ENCODE measurements at regions not wholly inside any gene's neighbourhood (a gene's known extent, or its start where the extent isn't known, plus 50 kb on each side); places are given as distances from the start of the nearest gene placed in this dataset.
"Not testable (repeated sequence)": the region's sequence is repeated elsewhere in the genome, so short reads cannot be mapped to it uniquely, and the experiment has no call there.

- no peak overlapping the region for H3K4me3 Mint-ChIP-seq
- DNase-seq: no peak
- H3K9me3 Mint-ChIP-seq: peaks cover 6% of the 10 kb centered on the region
- CTCF ChIA-PET: no interaction called here
- no peak overlapping the region for H3K27ac Mint-ChIP-seq
- H3K27me3 Mint-ChIP-seq (ENCODE audit: low read depth): no peaks in the 10 kb centered on the region
- intact Hi-C loops (cut with micrococcal nuclease): no loop called here
- H3K36me3 Mint-ChIP-seq (ENCODE audit: low read depth): no peaks in the 10 kb centered on the region
- no peaks in the 10 kb centered on the region for H3K4me1 Mint-ChIP-seq (ENCODE audit: low read depth)
Observed at GRCh38 chr2:154507186-154507585, 191.3 kb upstream of the KCNJ3 start.

- Mint-ChIP-seq H3K4me1 (ENCODE audit: low read depth) (no peaks in the 10 kb centered on the region), H3K9me3 (no peaks in the 10 kb centered on the region), H3K36me3 (ENCODE audit: low read depth) (no peaks in the 10 kb centered on the region), H3K4me3 (no peak overlapping the region), H3K27ac (no peak overlapping the region), H3K27me3 (ENCODE audit: low read depth) (no peaks in the 10 kb centered on the region)
- intact Hi-C loops (cut with micrococcal nuclease): no loop called here
- no peak for DNase-seq
- CTCF ChIA-PET: interaction anchor here (0.7 kb wide), 1 partner anchor 13 kb away, joined by 4 read pairs; no protein-coding TSS in a partner anchor
Observed at GRCh38 chr2:154518872-154519271, 179.6 kb upstream of the KCNJ3 start.

- H3K4me1 Mint-ChIP-seq (ENCODE audit: low read depth); intact Hi-C loops (cut with micrococcal nuclease); H3K9me3 Mint-ChIP-seq; H3K27me3 Mint-ChIP-seq (ENCODE audit: low read depth); CTCF ChIA-PET; H3K36me3 Mint-ChIP-seq (ENCODE audit: low read depth); H3K4me3 Mint-ChIP-seq; DNase-seq; H3K27ac Mint-ChIP-seq: not testable (repeated sequence)
Observed at GRCh38 chr2:154520951-154521350, 177.5 kb upstream of the KCNJ3 start.

- Mint-ChIP-seq H3K27me3 (ENCODE audit: low read depth) (no peaks in the 10 kb centered on the region), H3K36me3 (ENCODE audit: low read depth) (no peaks in the 10 kb centered on the region), H3K27ac (no peak overlapping the region), H3K4me3 (no peak overlapping the region), H3K4me1 (ENCODE audit: low read depth) (no peaks in the 10 kb centered on the region), H3K9me3 (no peaks in the 10 kb centered on the region)
- CTCF ChIA-PET: no interaction called here
- intact Hi-C loops (cut with micrococcal nuclease): no loop called here
- DNase-seq: no peak
Observed at GRCh38 chr2:154526234-154526633, 172.3 kb upstream of the KCNJ3 start.

DNA sequence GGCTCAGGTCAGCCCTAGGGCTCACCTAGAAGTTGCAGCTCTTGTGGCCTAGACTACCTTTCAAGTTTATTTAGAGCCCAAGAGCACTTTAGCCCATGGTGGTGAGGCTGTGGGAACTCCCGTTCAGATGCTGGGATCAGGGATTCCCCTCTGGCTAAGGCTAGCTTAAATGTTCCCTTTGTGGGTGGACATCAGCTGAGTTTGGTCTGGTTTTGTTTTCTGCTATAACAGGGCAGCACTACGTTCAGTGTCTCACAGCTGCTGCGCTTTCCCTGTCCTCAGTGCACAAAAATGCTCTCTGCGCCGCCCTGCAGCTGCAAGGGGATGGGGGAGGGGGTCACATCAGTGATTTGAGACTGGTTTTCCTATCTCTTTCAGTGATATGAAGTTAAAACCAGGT, 170.5 kb upstream of the KCNJ3 start:
- H3K4me3 Mint-ChIP-seq: no peak overlapping the region
- CTCF ChIA-PET: no interaction called here
- H3K27ac Mint-ChIP-seq: no peak overlapping the region
- no peak for DNase-seq
- no peaks in the 10 kb centered on the region for H3K27me3 Mint-ChIP-seq (ENCODE audit: low read depth)
- no peaks in the 10 kb centered on the region for H3K36me3 Mint-ChIP-seq (ENCODE audit: low read depth)
- H3K9me3 Mint-ChIP-seq: no peaks in the 10 kb centered on the region
- intact Hi-C loops (cut with micrococcal nuclease): no loop called here
- no peaks in the 10 kb centered on the region for H3K4me1 Mint-ChIP-seq (ENCODE audit: low read depth)

- H3K4me1 Mint-ChIP-seq (ENCODE audit: low read depth): no peaks in the 10 kb centered on the region
- H3K9me3 Mint-ChIP-seq: no peaks in the 10 kb centered on the region
- intact Hi-C loops (cut with micrococcal nuclease): no loop called here
- CTCF ChIA-PET: interaction anchor here (0.6 kb wide), 1 partner anchor 13 kb away, joined by 4 read pairs; no protein-coding TSS in a partner anchor
- H3K4me3 Mint-ChIP-seq: no peak overlapping the region
- H3K27me3 Mint-ChIP-seq (ENCODE audit: low read depth): no peaks in the 10 kb centered on the region
- no peaks in the 10 kb centered on the region for H3K36me3 Mint-ChIP-seq (ENCODE audit: low read depth)
- no peak for DNase-seq
- H3K27ac Mint-ChIP-seq: no peak overlapping the region
Observed at GRCh38 chr2:154532004-154532403, 166.5 kb upstream of the KCNJ3 start.

GRCh38 chr2:154532763-154533162, 165.7 kb upstream of the KCNJ3 start:
- H3K27me3 Mint-ChIP-seq (ENCODE audit: low read depth): no peaks in the 10 kb centered on the region
- H3K27ac Mint-ChIP-seq: no peak overlapping the region
- no peak for DNase-seq
- no peaks in the 10 kb centered on the region for H3K9me3 Mint-ChIP-seq
- no peaks in the 10 kb centered on the region for H3K36me3 Mint-ChIP-seq (ENCODE audit: low read depth)
- CTCF ChIA-PET: no interaction called here
- intact Hi-C loops (cut with micrococcal nuclease): no loop called here
- no peaks in the 10 kb centered on the region for H3K4me1 Mint-ChIP-seq (ENCODE audit: low read depth)
- H3K4me3 Mint-ChIP-seq: no peak overlapping the region

GRCh38 chr2:154533300-154533940, 165.1 kb upstream of the KCNJ3 start:
- Mint-ChIP-seq H3K9me3 (no peaks in the 10 kb centered on the region), H3K27ac (no peak overlapping the region), H3K4me1 (ENCODE audit: low read depth) (no peaks in the 10 kb centered on the region), H3K36me3 (ENCODE audit: low read depth) (no peaks in the 10 kb centered on the region), H3K4me3 (no peak overlapping the region), H3K27me3 (ENCODE audit: low read depth) (no peaks in the 10 kb centered on the region)
- no peak for DNase-seq
- intact Hi-C loops (cut with micrococcal nuclease): no loop called here
- CTCF ChIA-PET: no interaction called here

- Mint-ChIP-seq H3K9me3 (no peaks in the 10 kb centered on the region), H3K4me1 (ENCODE audit: low read depth) (no peaks in the 10 kb centered on the region), H3K27me3 (ENCODE audit: low read depth) (no peaks in the 10 kb centered on the region), H3K4me3 (no peak overlapping the region), H3K36me3 (ENCODE audit: low read depth) (no peaks in the 10 kb centered on the region), H3K27ac (no peak overlapping the region)
- CTCF ChIA-PET: interaction anchor here (0.7 kb wide), 1 partner anchor 85 kb away, joined by 3 read pairs; no protein-coding TSS in a partner anchor
- intact Hi-C loops (cut with micrococcal nuclease): no loop called here
- no peak for DNase-seq
Observed at GRCh38 chr2:154537024-154537423, 161.5 kb upstream of the KCNJ3 start.

GRCh38 chr2:154537843-154538450, 160.5 kb upstream of the KCNJ3 start:
- H3K27ac Mint-ChIP-seq: no peak overlapping the region
- no peaks in the 10 kb centered on the region for H3K4me1 Mint-ChIP-seq (ENCODE audit: low read depth)
- no peaks in the 10 kb centered on the region for H3K36me3 Mint-ChIP-seq (ENCODE audit: low read depth)
- CTCF ChIA-PET: interaction anchor here (0.7 kb wide), 1 partner anchor 86 kb away, joined by 3 read pairs; no protein-coding TSS in a partner anchor
- no peaks in the 10 kb centered on the region for H3K9me3 Mint-ChIP-seq
- no peak overlapping the region for H3K4me3 Mint-ChIP-seq
- H3K27me3 Mint-ChIP-seq (ENCODE audit: low read depth): no peaks in the 10 kb centered on the region
- DNase-seq: no peak
- intact Hi-C loops (cut with micrococcal nuclease): no loop called here

GRCh38 chr2:154546341-154546740, 152.2 kb upstream of the KCNJ3 start:
- no peak for DNase-seq
- intact Hi-C loops (cut with micrococcal nuclease): no loop called here
- Mint-ChIP-seq H3K4me1 (ENCODE audit: low read depth) (no peaks in the 10 kb centered on the region), H3K36me3 (ENCODE audit: low read depth) (no peaks in the 10 kb centered on the region), H3K9me3 (peaks cover 12% of the 10 kb centered on the region), H3K4me3 (no peak overlapping the region), H3K27ac (no peak overlapping the region), H3K27me3 (ENCODE audit: low read depth) (no peaks in the 10 kb centered on the region)
- CTCF ChIA-PET: no interaction called here

GRCh38 chr2:154549869-154550268, 148.6 kb upstream of the KCNJ3 start:
- Mint-ChIP-seq H3K4me3 (no peak overlapping the region), H3K27me3 (ENCODE audit: low read depth) (no peaks in the 10 kb centered on the region), H3K9me3 (peaks cover 10% of the 10 kb centered on the region), H3K27ac (no peak overlapping the region), H3K4me1 (ENCODE audit: low read depth) (no peaks in the 10 kb centered on the region), H3K36me3 (ENCODE audit: low read depth) (no peaks in the 10 kb centered on the region)
- intact Hi-C loops (cut with micrococcal nuclease): no loop called here
- CTCF ChIA-PET: interaction anchor here (1.1 kb wide), 1 partner anchor 13 kb away, joined by 4 read pairs; no protein-coding TSS in a partner anchor
- no peak for DNase-seq

- Mint-ChIP-seq H3K9me3 (peaks cover 3% of the 10 kb centered on the region), H3K27me3 (ENCODE audit: low read depth) (no peaks in the 10 kb centered on the region), H3K4me1 (ENCODE audit: low read depth) (no peaks in the 10 kb centered on the region), H3K4me3 (no peak overlapping the region), H3K27ac (no peak overlapping the region), H3K36me3 (ENCODE audit: low read depth) (no peaks in the 10 kb centered on the region)
- CTCF ChIA-PET: no interaction called here
- DNase-seq: no peak
- intact Hi-C loops (cut with micrococcal nuclease): no loop called here
Observed at GRCh38 chr2:154551649-154552048, 146.8 kb upstream of the KCNJ3 start.

Measured in activated naive CD4-positive, alpha-beta T cell treated with anti-CD3 and anti-CD28 coated beads for 36 hours (primary cell).